HG03095 (cell line): ENCODE measurements at regions not wholly inside any gene's neighbourhood (a gene's known extent, or its start where the extent isn't known, plus 50 kb on each side); places are given as distances from the start of the nearest gene placed in this dataset.

Experiments used
- ATAC-seq: cut with Tn5 transposase; IDR thresholded peaks from one replicate; pipeline ENCODE4 v1.9.1; 2021; ENCODE audit warnings: moderate library complexity; ENCODE audit not compliant: unreplicated experiment

DNA sequence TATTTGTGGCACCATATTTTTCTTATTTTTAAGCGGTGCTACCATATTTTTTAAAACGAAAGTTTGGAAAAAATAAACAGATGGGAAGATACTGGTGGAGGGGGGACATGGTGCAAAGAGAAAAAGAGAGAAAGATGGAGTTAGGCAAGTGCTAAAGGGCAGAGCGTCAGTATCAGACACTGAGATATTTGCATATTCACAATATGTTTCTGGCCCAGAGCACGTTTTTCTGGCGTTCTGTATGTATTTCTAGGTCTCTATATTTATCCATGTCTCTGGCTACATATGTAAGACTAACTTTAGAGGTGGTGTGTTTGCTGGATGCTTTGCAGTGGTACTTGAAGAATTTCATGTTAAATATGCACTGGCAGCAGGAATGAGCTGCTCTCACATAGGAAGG, 414.0 kb downstream of the TLE4 start:
- ATAC-seq, result no peak

GRCh38 chr9:79985264-79985663, 413.5 kb downstream of the TLE4 start:
- no peak for ATAC-seq

DNA sequence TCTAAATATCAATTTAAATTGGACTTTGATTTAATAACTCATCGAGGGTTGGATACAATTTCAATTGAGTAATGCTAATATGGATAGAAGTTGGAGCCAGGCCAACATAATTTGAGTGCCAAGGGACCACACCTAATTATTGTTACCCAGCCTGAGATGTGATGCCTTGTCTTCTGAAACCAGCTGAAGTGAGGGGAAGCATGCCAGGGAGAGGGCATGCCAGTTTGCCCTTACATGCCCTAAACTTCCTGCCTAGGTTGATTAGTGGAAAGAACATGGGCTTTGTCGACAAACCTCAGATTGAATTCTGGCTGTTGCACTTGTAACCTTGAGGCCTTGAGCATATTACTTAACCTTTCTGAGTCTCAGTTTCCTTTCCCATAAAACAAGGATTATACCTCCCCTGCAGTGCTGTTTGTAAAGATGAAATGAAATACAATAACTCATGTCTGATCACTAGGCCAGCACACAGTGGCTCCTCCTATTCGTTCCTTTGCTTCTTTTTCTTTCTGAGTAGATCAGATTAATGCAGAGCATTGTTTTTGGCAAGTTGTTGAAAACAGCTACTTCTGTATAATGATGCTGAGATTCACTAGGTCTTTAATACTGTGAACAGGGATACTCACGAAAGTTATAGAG, 412.8 kb downstream of the TLE4 start:
- ATAC-seq, result no peak

DNA sequence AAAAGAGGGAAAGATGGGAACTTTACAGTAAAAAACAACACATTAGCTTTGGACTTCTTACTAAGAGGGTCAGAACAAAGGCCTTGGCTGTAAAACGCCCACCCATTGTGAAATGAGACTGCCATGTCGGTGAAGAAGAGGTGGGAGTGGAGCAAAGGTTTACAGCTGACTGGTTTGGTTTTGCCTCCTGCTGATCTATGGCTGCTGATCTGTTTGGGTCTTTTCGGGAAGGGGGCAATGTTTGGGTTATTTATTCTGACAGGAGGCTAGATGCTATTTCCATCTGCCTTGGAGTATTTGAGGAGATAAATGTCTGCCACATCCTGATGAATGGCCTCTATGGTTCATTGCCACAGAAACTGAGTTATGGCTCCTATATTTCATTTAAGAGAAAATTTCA, 408.7 kb downstream of the TLE4 start:
- ATAC-seq, result no peak

DNA sequence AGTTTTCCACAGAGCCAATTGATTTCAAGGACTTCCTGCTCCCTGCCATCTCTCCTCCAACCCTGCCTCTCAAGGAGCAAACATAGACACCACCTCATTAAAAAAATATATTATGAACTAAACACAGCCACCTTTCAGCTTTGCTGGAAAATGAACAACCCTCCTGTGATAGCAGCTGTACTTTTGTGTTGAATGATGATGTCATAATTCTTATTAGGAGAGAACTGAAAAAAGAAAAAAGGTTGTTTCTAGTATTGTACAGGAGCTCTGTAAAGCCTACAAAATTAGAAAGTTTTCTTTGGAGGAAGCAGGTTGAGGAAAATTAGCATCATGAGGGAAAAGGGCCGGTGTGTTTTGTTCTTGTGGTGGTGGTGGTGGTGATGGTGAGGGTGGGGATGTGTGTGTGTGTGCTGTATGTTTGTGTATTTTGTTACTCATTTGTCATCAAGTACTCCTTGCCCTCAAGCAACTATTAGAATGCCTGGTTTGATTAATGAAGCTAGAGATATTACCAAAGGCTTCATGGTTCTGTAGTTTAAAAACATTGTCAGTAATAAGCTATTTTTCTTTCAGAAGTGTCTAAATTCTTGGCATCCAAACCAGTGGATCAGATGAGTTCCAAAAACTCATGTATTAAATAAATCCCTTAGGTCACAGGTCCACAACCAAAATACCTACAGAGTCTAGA, 405.9 kb downstream of the TLE4 start:
- no peak for ATAC-seq

GRCh38 chr9:79977074-79977435, 405.3 kb downstream of the TLE4 start:
- ATAC-seq, result no peak

DNA sequence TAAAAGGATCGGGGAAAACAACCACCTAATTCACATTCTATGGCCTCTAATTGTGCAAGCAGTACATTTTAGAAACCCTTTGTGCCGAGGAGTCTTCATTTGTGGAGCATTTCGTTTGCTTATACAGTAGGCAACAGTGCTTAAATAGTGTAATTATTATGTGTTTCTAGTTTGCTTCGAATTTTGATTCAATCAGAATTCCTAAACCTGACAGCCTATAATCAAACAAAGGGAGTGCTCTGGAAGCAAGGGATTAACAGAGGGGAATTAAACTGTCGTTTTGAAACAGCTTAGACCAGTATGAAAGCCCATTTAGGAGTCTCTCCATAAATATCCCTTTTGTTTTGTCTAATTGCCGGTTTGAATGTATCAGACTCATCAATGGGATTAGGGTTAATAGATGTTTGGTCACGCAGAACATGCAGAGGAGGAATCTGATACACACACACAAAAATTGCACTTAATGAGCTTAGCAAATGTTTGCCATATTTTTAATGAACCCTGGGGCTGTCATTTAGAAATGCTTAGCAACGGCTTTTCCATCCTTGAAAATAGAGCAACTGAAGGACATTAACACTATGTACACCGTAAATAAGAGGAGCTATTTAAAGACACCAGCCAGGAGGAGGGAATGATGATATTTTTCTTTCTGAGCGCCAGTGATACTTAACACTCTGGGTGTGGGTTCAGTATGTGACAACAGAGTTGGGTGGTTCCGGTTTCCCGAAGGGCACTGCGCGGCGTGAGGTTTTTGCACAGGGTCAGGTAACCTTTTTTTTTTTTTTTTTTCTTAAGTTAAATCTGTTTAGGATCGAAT, 404.7 kb downstream of the TLE4 start:
- ATAC-seq, result no peak

DNA sequence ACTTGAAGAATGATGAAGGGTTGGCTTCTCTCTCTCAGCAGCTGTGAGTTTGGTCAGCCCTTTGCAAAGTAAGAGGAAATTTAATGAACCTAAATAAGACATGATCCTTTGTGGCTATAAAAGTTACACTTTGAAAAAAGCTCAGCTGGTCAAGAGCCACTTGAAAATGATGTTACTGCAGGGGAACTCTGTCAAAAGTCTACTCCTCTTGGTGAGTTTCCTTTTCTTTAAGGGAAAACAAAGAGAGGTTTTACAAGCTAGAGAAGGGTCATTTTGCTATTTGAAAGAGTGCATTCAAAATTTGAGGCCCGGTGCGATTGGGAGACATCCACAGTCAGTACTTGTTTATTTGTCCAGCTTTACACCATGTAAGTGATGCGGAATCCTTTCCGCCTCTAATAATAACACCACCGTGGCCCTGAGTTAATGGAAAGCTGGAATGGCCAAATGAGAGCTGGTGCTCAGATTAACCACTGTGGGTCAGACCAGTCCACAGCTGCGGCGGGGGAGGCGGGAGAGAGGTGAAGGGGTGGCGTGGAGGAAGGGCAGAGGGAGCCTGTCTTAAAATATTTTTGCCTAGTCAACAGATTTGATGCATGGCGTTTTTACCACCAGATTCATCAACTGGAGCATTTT, 404.0 kb downstream of the TLE4 start:
- no peak for ATAC-seq

- no peak for ATAC-seq
These were observed 403.1 kb downstream of the TLE4 start for GRCh38 chr9:79974806-79975422.

DNA sequence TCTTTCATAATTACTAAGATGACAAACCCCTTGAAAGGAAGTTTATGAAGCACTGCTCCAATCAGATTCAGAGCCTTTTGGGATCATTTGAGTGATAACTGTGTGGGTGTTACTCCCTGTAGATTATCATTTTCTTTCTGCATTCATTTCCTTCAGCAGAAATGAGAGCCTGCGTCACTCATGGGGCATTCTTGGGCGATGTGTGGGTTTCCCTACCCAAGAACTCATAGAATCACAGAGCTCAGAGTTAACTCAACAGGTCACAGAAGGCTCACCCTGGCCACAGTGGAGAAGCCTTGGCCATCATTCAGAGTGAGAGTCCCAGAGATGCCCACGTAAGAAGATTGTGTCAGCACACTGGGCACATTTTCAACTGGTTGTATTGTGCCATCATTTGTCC, 401.9 kb downstream of the TLE4 start:
- ATAC-seq, result no peak

GRCh38 chr9:79970146-79970425, 398.3 kb downstream of the TLE4 start:
- ATAC-seq, result no peak

GRCh38 chr9:79969393-79970145, 397.8 kb downstream of the TLE4 start:
- no peak for ATAC-seq

- ATAC-seq, result no peak
These were observed 396.8 kb downstream of the TLE4 start for GRCh38 chr9:79968533-79968932.

- no peak for ATAC-seq
These were observed 391.1 kb downstream of the TLE4 start for GRCh38 chr9:79962836-79963235.

DNA sequence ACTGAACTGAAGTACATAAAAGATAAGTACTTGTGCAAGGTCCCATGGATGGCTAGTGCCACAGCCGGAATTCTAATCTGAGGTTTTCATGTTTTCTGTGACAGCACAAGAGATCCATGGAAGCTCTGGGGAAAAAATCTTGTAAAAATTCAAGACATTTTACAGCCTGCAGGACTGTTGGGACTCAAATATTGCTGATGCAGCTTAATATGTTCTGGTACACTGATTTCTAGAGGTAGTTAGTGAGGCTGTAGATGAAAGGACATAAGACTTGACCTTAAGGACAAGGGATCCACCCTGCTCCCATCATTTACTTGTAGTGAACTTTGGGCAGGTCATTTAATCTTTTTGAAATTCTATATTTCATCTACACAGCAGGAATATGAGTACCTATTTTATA, 390.4 kb downstream of the TLE4 start:
- no peak for ATAC-seq

DNA sequence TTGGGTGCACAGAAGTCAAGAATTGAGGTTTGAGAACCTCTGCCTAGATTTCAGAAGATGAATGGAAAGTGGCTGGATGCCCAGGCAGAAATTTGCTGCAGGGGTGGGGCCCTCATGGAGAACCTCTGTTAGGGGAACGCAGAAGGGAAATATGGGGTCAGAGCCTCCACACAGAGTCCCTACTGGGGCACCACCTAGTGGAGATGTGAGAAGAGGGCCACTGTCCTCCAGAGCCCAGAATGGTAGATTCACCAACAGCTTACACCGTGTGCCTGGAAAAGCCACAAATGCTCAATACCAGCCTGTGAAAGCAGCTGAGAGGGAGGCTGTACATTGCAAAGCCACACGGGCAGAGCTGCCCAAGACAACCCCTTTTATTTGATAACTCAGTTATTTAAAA, 383.5 kb downstream of the TLE4 start:
- ATAC-seq, result no peak

DNA sequence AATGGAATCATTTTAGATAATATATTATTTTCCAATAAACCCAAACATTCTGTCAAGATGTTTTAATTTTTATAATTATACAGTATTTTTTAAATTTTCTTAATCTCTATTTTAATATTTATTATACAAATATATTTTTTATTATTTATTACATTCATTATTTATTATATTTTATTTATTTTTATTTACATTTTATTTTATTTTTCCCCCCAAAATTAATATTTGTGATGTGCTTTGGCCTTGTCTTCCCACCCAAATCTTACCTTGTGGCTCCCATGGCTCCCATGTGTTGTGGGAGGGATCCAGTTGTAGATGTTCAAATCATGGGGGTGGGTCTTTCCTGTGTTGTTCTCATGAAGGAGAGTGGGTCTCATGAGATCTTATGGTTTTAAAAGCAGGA, 382.1 kb downstream of the TLE4 start:
- ATAC-seq, result no peak

DNA sequence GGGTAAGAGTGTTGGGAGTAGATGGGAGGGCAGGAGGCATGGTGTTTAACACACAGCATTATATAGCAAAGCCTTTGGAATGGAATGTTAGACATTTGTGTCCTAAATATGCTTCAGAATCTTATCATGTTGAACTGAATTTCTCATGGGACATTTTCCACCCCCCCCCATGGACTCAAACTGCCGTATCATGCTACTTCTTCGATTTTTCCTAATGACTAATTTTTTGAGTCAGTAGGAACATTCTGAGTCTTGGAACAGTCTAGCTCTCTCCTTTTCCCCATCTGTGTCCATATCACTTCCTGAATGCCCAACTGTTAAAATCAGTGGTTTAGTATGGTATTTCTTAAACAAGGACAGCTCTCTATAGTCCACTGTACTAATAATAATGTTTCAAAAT, 380.6 kb downstream of the TLE4 start:
- no peak for ATAC-seq

- ATAC-seq, result no peak
These were observed 374.9 kb downstream of the TLE4 start for GRCh38 chr9:79946712-79947111.

DNA sequence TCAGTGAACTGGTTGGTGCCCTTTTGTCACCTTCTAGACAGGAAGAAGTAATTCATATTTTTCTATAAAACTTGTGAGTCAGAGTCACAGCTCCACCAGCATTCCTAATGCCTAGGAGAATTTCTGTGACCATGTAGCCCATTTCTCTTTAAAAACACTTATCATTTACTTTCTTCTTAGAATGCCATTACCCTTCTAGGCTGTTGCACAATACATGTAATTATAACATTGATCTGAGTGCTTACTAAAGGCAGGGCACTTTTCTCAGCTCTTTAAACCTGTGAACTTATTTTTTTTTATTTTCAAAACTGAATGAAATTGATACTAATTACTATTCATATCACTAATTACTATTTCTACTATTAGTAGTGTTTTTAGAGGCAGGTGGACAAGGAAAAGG, 373.7 kb downstream of the TLE4 start:
- no peak for ATAC-seq

GRCh38 chr9:79945016-79945415, 373.3 kb downstream of the TLE4 start:
- ATAC-seq, result no peak
